ENCODE measurements at regions not wholly inside any gene's neighbourhood (a gene's known extent, or its start where the extent isn't known, plus 50 kb on each side); places are given as distances from the start of the nearest gene placed in this dataset.

GRCh38 chrX:4118666-4119530, 405.4 kb upstream of the PRKX start:
- no TSS peak for BruUV-seq (replicated peaks)
- Histone ChIP-seq H3K9ac (replicated peaks; ENCODE audit: extremely low read depth, insufficient read depth, low read length) (no peak overlapping the region), H3K4me3 (replicated peaks in 1 of 3; ENCODE audit: insufficient read depth in 1 of 3, low read depth in 1 of 3, low read length in 3 of 3) (no peak overlapping the region), H3K27me3 (ENCODE audit: control insufficient read depth in 2 of 2, insufficient read depth in 2 of 2, low read length in 2 of 2) (no peaks in the 10 kb centered on the region), H3K79me2 (ENCODE audit: control insufficient read depth, insufficient read depth, low read length) (no peaks in the 10 kb centered on the region), H3K4me2 (ENCODE audit: insufficient read depth, low read length) (no peak overlapping the region), H3K9me3 (replicated peaks; ENCODE audit: control insufficient read depth, insufficient read depth, low read length) (no peaks in the 10 kb centered on the region), H3K4me1 (ENCODE audit: control insufficient read depth, extremely low read depth, insufficient read depth, low read length) (no peaks in the 10 kb centered on the region), H3K27ac (ENCODE audit: insufficient read depth, low read depth, low read length) (no peak overlapping the region), H3K9me1 (replicated peaks; ENCODE audit: control insufficient read depth, extremely low read depth, insufficient read depth, low read length) (no peaks in the 10 kb centered on the region), H2AFZ (ENCODE audit: low read depth, low read length) (no peak overlapping the region), H3K36me3 (ENCODE audit: control insufficient read depth in 2 of 2, extremely low read depth in 1 of 2, insufficient read depth in 2 of 2, low read length in 2 of 2) (no peaks in the 10 kb centered on the region), H4K20me1 (replicated peaks; ENCODE audit: control insufficient read depth, extremely low read depth, insufficient read depth, low read length) (no peaks in the 10 kb centered on the region)
- ChIA-PET POLR2A (no interaction called here), CTCF (no interaction called here)
- DNase-seq (ENCODE audit: low read depth, low spot score) (no peak), FAIRE-seq (no peak)
- dilution Hi-C loops (cut with MboI; ENCODE audit: extremely low pct_ligation_motif_present, low sequenced_read_pairs), result no loop called here
- intact Hi-C loops (cut with micrococcal nuclease), result no loop called here
- TF ChIP-seq JUN (IDR thresholded peaks at IDR 0.05; ENCODE audit: borderline replicate concordance, insufficient read depth, insufficient read length, low read depth) (no peak), CTCF (IDR thresholded peaks at IDR 0.05; ENCODE audit: extremely low read depth in 1 of 2, insufficient read depth in 1 of 2, low read depth in 1 of 2, low read length in 2 of 2) (no peak), EZH2 (IDR thresholded peaks at IDR 0.05; ENCODE audit: borderline replicate concordance, low read depth, low read length, severe bottlenecking) (no peak), MYC (IDR thresholded peaks at IDR 0.05; ENCODE audit: low read depth, low read length) (no peak), POLR2A (IDR thresholded peaks at IDR 0.05; ENCODE audit: low read depth, low read length) (no peak), POLR2AphosphoS5 (IDR thresholded peaks at IDR 0.05; ENCODE audit: insufficient read depth, low read depth, low read length) (no peak), FOS (IDR thresholded peaks at IDR 0.05; ENCODE audit: borderline replicate concordance, insufficient read depth, low read length) (no peak), GATA2 (IDR thresholded peaks at IDR 0.05; ENCODE audit: insufficient read depth, insufficient read length, low read depth, low read length) (no peak), MAX (IDR thresholded peaks at IDR 0.05; ENCODE audit: insufficient read depth, insufficient read length) (no peak)
